ENCODE measurements at regions not wholly inside any gene's neighbourhood (a gene's known extent, or its start where the extent isn't known, plus 50 kb on each side); places are given as distances from the start of the nearest gene placed in this dataset.

GRCh38 chrY:8081151-8081550 lies 1169.6 kb upstream of the AMELY start:
- TF ChIP-seq CTCF (conservative IDR thresholded peaks at IDR 0.05; ENCODE audit: low read length) (no peak), EZH2phosphoT487 (IDR thresholded peaks at IDR 0.05; ENCODE audit: borderline replicate concordance, low read depth, low read length) (no peak)

Data from OCI-LY7 (cell line).